ENCODE measurements at regions not wholly inside any gene's neighbourhood (a gene's known extent, or its start where the extent isn't known, plus 50 kb on each side); places are given as distances from the start of the nearest gene placed in this dataset.

DNA sequence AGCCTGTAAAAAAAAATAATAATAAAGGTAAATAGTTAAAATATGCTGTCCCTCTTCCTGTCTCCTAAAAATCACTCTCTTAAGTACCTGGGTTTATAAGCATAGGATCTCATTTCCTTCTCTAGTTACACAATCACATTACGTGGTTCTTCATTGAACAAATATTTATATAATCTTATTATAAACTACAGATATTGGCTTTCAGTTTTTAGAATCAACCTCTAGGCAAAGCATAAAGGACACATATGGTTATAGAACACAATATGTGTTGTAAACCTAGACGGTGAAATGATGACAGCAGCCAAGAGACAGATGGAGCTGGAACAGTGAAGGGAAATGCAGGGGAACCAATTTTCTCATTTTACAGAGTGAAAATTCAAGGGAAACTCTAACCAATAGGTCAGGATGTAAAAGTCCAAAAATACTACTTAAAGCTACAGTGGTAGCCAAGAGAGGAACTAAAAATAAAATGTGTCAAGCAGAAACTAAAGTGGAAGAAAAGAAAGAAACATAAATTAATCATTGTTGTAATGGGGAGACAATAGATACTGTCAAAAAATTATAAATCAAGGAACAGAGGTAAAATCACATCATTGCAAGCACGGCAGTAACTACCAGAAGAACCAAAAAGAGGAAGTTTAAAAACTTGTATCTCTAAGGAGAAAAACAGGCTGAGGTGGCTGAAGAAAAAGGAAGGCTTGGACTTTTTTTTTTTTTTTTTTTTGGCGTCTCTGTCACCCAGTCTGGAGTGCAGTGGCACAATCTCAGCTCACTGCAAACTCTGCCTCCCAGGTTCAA lies 82.8 kb upstream of the CDYL start:
- peaks cover 8% of the 10 kb centered on the region for H3K4me1 ChIP-seq (ENCODE audit: low read length)
- no peaks in the 10 kb centered on the region for H3K79me2 ChIP-seq (ENCODE audit: low read length)
- H3K4me3 ChIP-seq (ENCODE audit: low read length): no peak overlapping the region
- no peaks in the 10 kb centered on the region for H3K36me3 ChIP-seq (replicated peaks; ENCODE audit: low read depth, low read length)
- no peaks in the 10 kb centered on the region for H3K9me3 ChIP-seq (ENCODE audit: insufficient read depth, low read length)
- H2AFZ ChIP-seq (ENCODE audit: low read depth, low read length): no peak overlapping the region
- H3K4me2 ChIP-seq (ENCODE audit: low read length): peak overlapping the region; percentile 16
- H4K20me1 ChIP-seq (ENCODE audit: insufficient read depth, low read length): no peaks in the 10 kb centered on the region
- no peaks in the 10 kb centered on the region for H3K27me3 ChIP-seq (ENCODE audit: low read depth, low read length)
- H3K27ac ChIP-seq (ENCODE audit: low read length): no peak overlapping the region
- H3K9ac ChIP-seq (ENCODE audit: low read length): no peak overlapping the region
- TF ChIP-seq EZH2phosphoT487 (IDR thresholded peaks at IDR 0.05; ENCODE audit: low read depth): no peak
- TF ChIP-seq, protein P1, sequence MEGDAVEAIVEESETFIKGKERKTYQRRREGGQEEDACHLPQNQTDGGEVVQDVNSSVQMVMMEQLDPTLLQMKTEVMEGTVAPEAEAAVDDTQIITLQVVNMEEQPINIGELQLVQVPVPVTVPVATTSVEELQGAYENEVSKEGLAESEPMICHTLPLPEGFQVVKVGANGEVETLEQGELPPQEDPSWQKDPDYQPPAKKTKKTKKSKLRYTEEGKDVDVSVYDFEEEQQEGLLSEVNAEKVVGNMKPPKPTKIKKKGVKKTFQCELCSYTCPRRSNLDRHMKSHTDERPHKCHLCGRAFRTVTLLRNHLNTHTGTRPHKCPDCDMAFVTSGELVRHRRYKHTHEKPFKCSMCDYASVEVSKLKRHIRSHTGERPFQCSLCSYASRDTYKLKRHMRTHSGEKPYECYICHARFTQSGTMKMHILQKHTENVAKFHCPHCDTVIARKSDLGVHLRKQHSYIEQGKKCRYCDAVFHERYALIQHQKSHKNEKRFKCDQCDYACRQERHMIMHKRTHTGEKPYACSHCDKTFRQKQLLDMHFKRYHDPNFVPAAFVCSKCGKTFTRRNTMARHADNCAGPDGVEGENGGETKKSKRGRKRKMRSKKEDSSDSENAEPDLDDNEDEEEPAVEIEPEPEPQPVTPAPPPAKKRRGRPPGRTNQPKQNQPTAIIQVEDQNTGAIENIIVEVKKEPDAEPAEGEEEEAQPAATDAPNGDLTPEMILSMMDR (IDR thresholded peaks at IDR 0.05; ENCODE audit: low read depth, low read length): no peak

DNA sequence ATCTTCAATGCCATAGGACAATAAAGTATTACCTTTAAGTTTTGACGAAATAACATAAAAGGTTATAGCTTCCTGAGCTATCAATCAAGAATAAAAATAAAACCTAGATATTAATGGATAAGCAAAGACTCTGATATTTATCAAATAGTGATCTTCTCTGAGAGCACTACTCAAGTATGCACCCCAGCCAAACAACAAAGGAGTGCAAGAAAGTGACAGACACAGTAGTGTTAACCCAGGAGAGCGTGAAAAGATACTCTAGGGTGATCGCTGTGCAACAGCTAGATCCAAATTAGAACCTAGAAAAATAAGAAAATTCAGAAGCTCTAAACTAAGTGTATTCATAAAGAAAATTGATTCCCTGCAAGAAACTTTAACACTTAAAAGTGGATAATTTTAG lies 83.5 kb upstream of the CDYL start:
- Histone ChIP-seq H2AFZ (ENCODE audit: low read depth, low read length) (no peak overlapping the region), H3K4me2 (ENCODE audit: low read length) (no peak overlapping the region), H3K79me2 (ENCODE audit: low read length) (no peaks in the 10 kb centered on the region), H3K27ac (ENCODE audit: low read length) (no peak overlapping the region), H3K9ac (ENCODE audit: low read length) (no peak overlapping the region), H4K20me1 (ENCODE audit: insufficient read depth, low read length) (no peaks in the 10 kb centered on the region), H3K4me1 (ENCODE audit: low read length) (peaks cover 8% of the 10 kb centered on the region), H3K4me3 (ENCODE audit: low read length) (no peak overlapping the region), H3K36me3 (replicated peaks; ENCODE audit: low read depth, low read length) (no peaks in the 10 kb centered on the region), H3K9me3 (ENCODE audit: insufficient read depth, low read length) (no peaks in the 10 kb centered on the region), H3K27me3 (ENCODE audit: low read depth, low read length) (no peaks in the 10 kb centered on the region)
- TF ChIP-seq, protein P1 (IDR thresholded peaks at IDR 0.05; ENCODE audit: low read depth, low read length): no peak

DNA sequence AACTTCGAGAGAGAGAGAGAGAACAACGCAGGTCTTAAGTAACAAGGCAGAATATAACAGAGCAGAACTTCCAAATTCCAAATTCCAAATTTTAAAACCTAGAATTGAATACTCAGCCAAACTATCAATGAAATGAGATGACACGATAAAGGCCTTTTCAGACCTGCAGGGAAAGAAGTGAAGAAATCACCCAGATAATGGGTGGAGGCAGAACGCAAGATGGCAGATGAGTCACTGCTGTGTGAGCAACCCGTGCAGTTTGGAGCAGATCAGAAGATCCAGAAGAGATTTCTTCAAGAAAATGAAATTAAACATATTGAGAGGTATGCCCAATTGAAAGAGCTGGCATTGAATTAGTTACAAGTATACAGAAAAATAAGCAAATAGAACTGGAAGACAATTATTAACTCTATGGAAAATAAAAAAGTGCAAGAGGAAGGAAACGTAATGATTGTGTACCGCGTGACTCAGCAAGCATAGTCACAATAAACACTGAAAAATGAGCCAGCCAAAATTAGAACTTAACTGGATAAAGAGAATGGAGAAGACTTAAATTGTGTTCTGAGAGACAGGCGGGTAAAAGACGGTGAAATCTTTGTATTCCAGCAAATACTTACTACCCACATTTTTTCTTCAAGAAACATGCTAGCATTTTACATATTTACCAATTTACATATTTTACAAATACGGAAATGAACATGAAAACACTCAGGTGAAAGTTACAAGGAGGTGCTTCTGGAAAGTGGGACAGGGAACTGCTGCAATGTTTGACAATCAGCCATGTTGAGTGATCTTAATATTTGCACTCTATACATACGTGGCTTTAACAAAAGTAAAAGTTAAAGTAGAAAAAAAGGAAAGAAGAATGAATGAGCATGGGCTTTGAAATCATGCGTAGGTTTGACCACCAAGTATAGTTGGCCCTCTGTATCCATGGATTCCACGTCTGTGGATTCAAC lies 87.9 kb upstream of the CDYL start:
- no peaks in the 10 kb centered on the region for H3K9me3 ChIP-seq (ENCODE audit: insufficient read depth, low read length)
- H3K27me3 ChIP-seq (ENCODE audit: low read depth, low read length): no peaks in the 10 kb centered on the region
- no peak overlapping the region for H2AFZ ChIP-seq (ENCODE audit: low read depth, low read length)
- H3K9ac ChIP-seq (ENCODE audit: low read length): no peak overlapping the region
- H3K79me2 ChIP-seq (ENCODE audit: low read length): no peaks in the 10 kb centered on the region
- peaks cover under 1% of the 10 kb centered on the region for H3K4me1 ChIP-seq (ENCODE audit: low read length)
- H3K4me3 ChIP-seq (ENCODE audit: low read length): no peak overlapping the region
- no peaks in the 10 kb centered on the region for H4K20me1 ChIP-seq (ENCODE audit: insufficient read depth, low read length)
- no peak overlapping the region for H3K4me2 ChIP-seq (ENCODE audit: low read length)
- no peak overlapping the region for H3K27ac ChIP-seq (ENCODE audit: low read length)
- TF ChIP-seq EZH2phosphoT487 (IDR thresholded peaks at IDR 0.05; ENCODE audit: low read depth): no peak
- TF ChIP-seq, protein P1 (IDR thresholded peaks at IDR 0.05; ENCODE audit: low read depth, low read length): no peak
- H3K36me3 ChIP-seq (replicated peaks; ENCODE audit: low read depth, low read length): no peaks in the 10 kb centered on the region

DNA sequence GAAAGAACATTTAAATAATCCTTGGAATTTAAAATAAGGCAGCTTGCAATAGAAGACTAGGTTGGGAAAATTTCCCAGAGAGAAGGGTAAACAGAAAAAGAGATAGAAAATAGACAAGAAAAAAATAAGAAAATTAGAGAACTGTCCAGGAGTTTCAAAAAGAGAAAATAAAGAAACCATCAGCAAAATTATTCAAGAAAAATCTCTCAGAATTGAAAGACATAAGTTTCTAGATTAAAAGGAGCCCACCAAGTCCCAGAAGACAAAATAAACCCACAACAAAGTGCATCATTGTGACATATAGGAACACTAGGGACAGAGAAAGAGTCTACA lies 88.6 kb upstream of the CDYL start:
- Histone ChIP-seq H3K9ac (ENCODE audit: low read length) (no peak overlapping the region), H3K36me3 (replicated peaks; ENCODE audit: low read depth, low read length) (no peaks in the 10 kb centered on the region), H3K4me1 (ENCODE audit: low read length) (no peaks in the 10 kb centered on the region), H4K20me1 (ENCODE audit: insufficient read depth, low read length) (no peaks in the 10 kb centered on the region), H3K27me3 (ENCODE audit: low read depth, low read length) (no peaks in the 10 kb centered on the region), H3K9me3 (ENCODE audit: insufficient read depth, low read length) (no peaks in the 10 kb centered on the region), H3K4me2 (ENCODE audit: low read length) (no peak overlapping the region), H3K4me3 (ENCODE audit: low read length) (no peak overlapping the region), H3K79me2 (ENCODE audit: low read length) (no peaks in the 10 kb centered on the region), H3K27ac (ENCODE audit: low read length) (no peak overlapping the region), H2AFZ (ENCODE audit: low read depth, low read length) (no peak overlapping the region)
- TF ChIP-seq EZH2phosphoT487 (IDR thresholded peaks at IDR 0.05; ENCODE audit: low read depth): no peak
- TF ChIP-seq, protein P1 (IDR thresholded peaks at IDR 0.05; ENCODE audit: low read depth, low read length): no peak
